CD4-positive, alpha-beta T cell (primary cell): ENCODE measurements at regions not wholly inside any gene's neighbourhood (a gene's known extent, or its start where the extent isn't known, plus 50 kb on each side); places are given as distances from the start of the nearest gene placed in this dataset.

Experiments
- ATAC-seq: fragments of 200-7000 bp; cut with Tn5 transposase; one replicate; pipeline ENCODE4 v1.10.0; 2022; ENCODE audit warnings: mild to moderate bottlenecking; ENCODE audit not compliant: poor library complexity
- CTCF ChIA-PET: fragments of 350-600 bp; sonication (Branson Sonifier 250); formaldehyde crosslinking; loops from one replicate; lab custom pipeline; 2021; ENCODE audit warnings: antibody characterized with exemption, inconsistent platforms; lab: Charles Lee
- POLR2A ChIA-PET: fragments of 350-600 bp; sonication (Branson Sonifier 250); formaldehyde crosslinking; loops from one replicate; lab custom pipeline; 2021; ENCODE audit warnings: antibody characterized with exemption, inconsistent platforms; lab: Charles Lee
- DNase-seq, 14 experiments: peaks; one replicate each; pipeline ENCODE4 v3.0.0-alpha.2; 2013 to 2020; ENCODE audit warnings: mixed read lengths in 2 of 14
- H3K27ac ChIP-seq, 2 donors: one replicate each; pipeline versions ENCODE4 v1.5.1 to v1.7.0; 2013; ENCODE audit warnings: low read length in 2 of 2, low read depth in 1 of 2, mild to moderate bottlenecking in 1 of 2
- H3K27me3 ChIP-seq, 2 experiments: 1 replicate in 1 of 2; 2 replicates in 1 of 2; pipeline versions ENCODE4 v1.6.1 to v1.7.0; 2013; ENCODE audit warnings: low read length in 2 of 2, control low read depth in 1 of 2, mild to moderate bottlenecking in 1 of 2, moderate library complexity in 1 of 2; ENCODE audit not compliant: insufficient read depth in 2 of 2, control insufficient read depth in 1 of 2
- H3K36me3 ChIP-seq: one replicate; pipeline ENCODE4 v1.6.1; 2013; ENCODE audit warnings: low read length, control low read depth; ENCODE audit not compliant: insufficient read depth
- H3K4me1 ChIP-seq: one replicate; pipeline ENCODE4 v1.6.1; 2013; ENCODE audit warnings: low read length, control low read depth; ENCODE audit not compliant: insufficient read depth
- H3K4me3 ChIP-seq: one replicate; pipeline ENCODE4 v1.5.1; 2013; ENCODE audit warnings: mild to moderate bottlenecking, low read length, moderate library complexity
- H3K9me3 ChIP-seq, 2 experiments: 1 replicate in 1 of 2; 2 replicates in 1 of 2; pipeline versions ENCODE4 v1.6.1 to v1.7.0; 2013; ENCODE audit warnings: low read length in 2 of 2, mild to moderate bottlenecking in 2 of 2, control low read depth in 1 of 2, moderate library complexity in 1 of 2; ENCODE audit not compliant: control insufficient read depth in 1 of 2, insufficient read depth in 1 of 2
- H3K27ac Mint-ChIP-seq: one replicate; pipeline ENCODE4 v1.8.0; 2020; ENCODE audit warnings: mixed read lengths
- H3K27me3 Mint-ChIP-seq: one replicate; pipeline ENCODE4 v1.8.0; 2021; ENCODE audit warnings: mixed read lengths
- H3K36me3 Mint-ChIP-seq: one replicate; pipeline ENCODE4 v1.8.0; 2021; ENCODE audit warnings: low read depth, mixed read lengths
- H3K4me1 Mint-ChIP-seq: one replicate; pipeline ENCODE4 v1.8.0; 2021; ENCODE audit warnings: low read depth, mixed read lengths
- H3K4me3 Mint-ChIP-seq: one replicate; pipeline ENCODE4 v1.8.0; 2020; ENCODE audit warnings: mild to moderate bottlenecking, mixed read lengths
- H3K9me3 Mint-ChIP-seq: one replicate; pipeline ENCODE4 v1.8.0; 2020; ENCODE audit warnings: mixed read lengths
- CTCF ChIP-seq: fragments of 200-600 bp; IDR thresholded peaks from one replicate; pipeline ENCODE4 v1.8.0; 2022; ENCODE audit warnings: antibody characterized with exemption, mild to moderate bottlenecking
- intact Hi-C, 2 experiments: fragments of 100-400 bp; cut with DNase I in 1 of 2; cut with micrococcal nuclease in 1 of 2; formaldehyde crosslinking; loops; one replicate each; pipeline versions ENCODE4 v1.15.1 to v1.9.0; 2023 to 2025; cut with DNase I, micrococcal nuclease

- no peaks in the 10 kb centered on the region for H3K9me3 ChIP-seq
- H3K27me3 ChIP-seq: peaks cover 0 to 13% of the 10 kb centered on the region in 2 experiments
- POLR2A ChIA-PET: no interaction called here
- intact Hi-C loops: no loop called here
- no peak overlapping the region for H3K27ac Mint-ChIP-seq
- H3K27ac ChIP-seq: no peak overlapping the region
- peaks cover 40% of the 10 kb centered on the region for H3K27me3 Mint-ChIP-seq
- no peak overlapping the region for H3K4me3 Mint-ChIP-seq
- TF ChIP-seq CTCF: no peak
- no peaks in the 10 kb centered on the region for H3K36me3 Mint-ChIP-seq
- H3K4me1 ChIP-seq: no peaks in the 10 kb centered on the region
- H3K4me1 Mint-ChIP-seq: no peaks in the 10 kb centered on the region
- ATAC-seq (no peak), DNase-seq (peak in 1 of 14 experiments; percentile 2)
- CTCF ChIA-PET: interaction anchor here (0.7 kb wide), 1 partner anchor 204 kb away, joined by 3 read pairs; no protein-coding TSS in a partner anchor
- H3K36me3 ChIP-seq: no peaks in the 10 kb centered on the region
- no peaks in the 10 kb centered on the region for H3K9me3 Mint-ChIP-seq
- H3K4me3 ChIP-seq: no peak overlapping the region
Observed at GRCh38 chr10:33412241-33412640, 77.8 kb upstream of the NRP1 start.

GRCh38 chr10:33410860-33411234 lies 76.4 kb upstream of the NRP1 start:
- ChIA-PET POLR2A (no interaction called here), CTCF (no interaction called here)
- H3K36me3 ChIP-seq: no peaks in the 10 kb centered on the region
- no peak for ATAC-seq
- no peak for DNase-seq
- intact Hi-C loops: no loop called here
- Mint-ChIP-seq H3K36me3 (no peaks in the 10 kb centered on the region), H3K27me3 (peaks cover 50% of the 10 kb centered on the region), H3K27ac (no peak overlapping the region), H3K4me1 (no peaks in the 10 kb centered on the region), H3K9me3 (no peaks in the 10 kb centered on the region), H3K4me3 (no peak overlapping the region)
- H3K9me3 ChIP-seq: no peaks in the 10 kb centered on the region
- no peak overlapping the region for H3K4me3 ChIP-seq
- no peak for TF ChIP-seq CTCF
- H3K27ac ChIP-seq: no peak overlapping the region
- H3K4me1 ChIP-seq: no peaks in the 10 kb centered on the region
- peaks cover 0 to 13% of the 10 kb centered on the region in 2 experiments for H3K27me3 ChIP-seq

GRCh38 chr10:33410096-33410859 lies 75.8 kb upstream of the NRP1 start:
- H3K27ac Mint-ChIP-seq: no peak overlapping the region
- ChIA-PET POLR2A (no interaction called here), CTCF (no interaction called here)
- no peak overlapping the region for H3K4me3 ChIP-seq
- H3K36me3 ChIP-seq: no peaks in the 10 kb centered on the region
- ATAC-seq (no peak), DNase-seq (no peak)
- H3K27me3 ChIP-seq: peaks cover 0 to 13% of the 10 kb centered on the region in 2 experiments
- H3K4me1 ChIP-seq: no peaks in the 10 kb centered on the region
- no peaks in the 10 kb centered on the region for H3K9me3 Mint-ChIP-seq
- H3K4me1 Mint-ChIP-seq: no peaks in the 10 kb centered on the region
- no peak overlapping the region for H3K27ac ChIP-seq
- no peaks in the 10 kb centered on the region for H3K36me3 Mint-ChIP-seq
- no peaks in the 10 kb centered on the region for H3K9me3 ChIP-seq
- intact Hi-C loops: no loop called here
- TF ChIP-seq CTCF: no peak
- H3K4me3 Mint-ChIP-seq: no peak overlapping the region
- peaks cover 55% of the 10 kb centered on the region for H3K27me3 Mint-ChIP-seq
